ENCODE measurements at regions not wholly inside any gene's neighbourhood (a gene's known extent, or its start where the extent isn't known, plus 50 kb on each side); places are given as distances from the start of the nearest gene placed in this dataset.

GRCh38 chr9:134992755-134993124, 75.0 kb upstream of the FCN1 start:
- TF ChIP-seq CTCF (IDR thresholded peaks at IDR 0.05), result no peak
- no peak for TF ChIP-seq ZFX (IDR thresholded peaks at IDR 0.05; ENCODE audit: borderline replicate concordance)

All from 22Rv1 (cell line).